Stimulated activated CD4-positive, alpha-beta T cell treated with anti-CD3 and anti-CD28 coated beads, Interleukin-1b, Interleukin-23, amount 100 ng/mL, for 1 hour (primary cell): ENCODE measurements at regions not wholly inside any gene's neighbourhood (a gene's known extent, or its start where the extent isn't known, plus 50 kb on each side); places are given as distances from the start of the nearest gene placed in this dataset.
A peak's percentile ranks its signal among the peaks of the same experiment; 100 is the strongest.
"Not testable (repeated sequence)": the region's sequence is repeated elsewhere in the genome, so short reads cannot be mapped to it uniquely, and the experiment has no call there.

Source experiments
- DNase-seq, 2 donors: peaks; one replicate each; pipeline ENCODE4 v3.0.0-alpha.2; 2020; ENCODE audit warnings: low read depth in 2 of 2

DNA sequence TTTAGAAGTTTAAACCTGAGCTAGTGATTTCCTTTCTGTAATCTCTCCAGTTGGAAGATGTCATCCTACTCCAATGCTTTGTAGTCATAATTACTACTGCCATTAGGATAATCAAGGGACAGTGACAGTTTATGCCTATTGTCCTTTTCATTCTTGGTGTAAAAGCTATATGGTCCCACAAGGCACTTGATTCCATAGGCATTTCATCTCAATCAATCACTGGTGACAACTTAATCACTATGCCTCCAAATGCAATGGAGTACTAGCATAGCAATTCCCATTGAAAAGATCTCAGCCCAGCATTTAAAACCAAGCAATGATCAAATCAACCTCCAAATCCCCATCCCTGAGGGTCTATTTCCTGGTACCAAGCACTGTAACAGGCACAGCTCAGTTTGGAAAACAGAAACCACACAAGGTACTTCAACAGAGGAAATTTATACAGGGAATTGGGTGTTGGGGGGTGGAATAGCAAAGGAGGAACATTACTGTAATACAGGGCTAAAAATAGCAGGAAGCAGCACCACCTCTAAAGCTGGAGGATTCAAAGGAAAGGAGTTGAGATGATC is 51.0 kb downstream of the FHIP2A start:
- DNase-seq, result no peak

DNA sequence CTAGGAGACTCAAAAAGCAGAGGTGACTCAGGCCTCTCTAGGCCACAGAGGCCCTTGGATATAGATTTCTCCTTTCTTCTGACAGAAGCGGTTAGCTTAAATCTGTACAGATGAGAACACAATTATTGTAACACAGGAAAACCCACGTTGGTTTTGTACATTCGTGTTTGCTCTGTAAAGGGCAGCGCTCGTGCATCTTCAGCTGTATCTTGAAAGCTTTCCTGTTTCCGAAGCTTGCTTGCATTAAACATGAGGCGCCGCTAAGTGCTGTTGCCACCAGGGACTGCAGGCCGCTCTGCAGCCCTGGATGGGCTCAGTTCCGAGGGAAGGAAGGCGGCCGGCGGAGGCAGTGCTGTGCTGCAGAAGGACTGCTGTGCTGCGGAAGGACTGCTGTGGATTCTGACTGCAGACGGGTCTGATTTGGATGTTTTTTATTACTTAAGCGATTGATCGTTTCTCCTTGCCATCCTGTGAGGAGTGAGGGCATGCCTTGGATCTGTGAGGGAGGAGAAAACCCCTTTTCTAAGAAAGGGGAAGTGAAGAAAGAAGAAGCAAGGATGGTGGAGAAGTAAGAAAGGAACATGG is 53.3 kb downstream of the FHIP2A start:
- no peak for DNase-seq

GRCh38 chr10:114875590-114876081 is 54.1 kb downstream of the FHIP2A start:
- DNase-seq, result not testable (repeated sequence)

- DNase-seq, result no peak
Measured at GRCh38 chr10:114876169-114876568, 54.6 kb downstream of the FHIP2A start.

- DNase-seq, result no peak
Measured at GRCh38 chr10:114876602-114877300, 55.2 kb downstream of the FHIP2A start.

- DNase-seq, result no peak
Measured at GRCh38 chr10:114877301-114877644, 55.7 kb downstream of the FHIP2A start.

DNA sequence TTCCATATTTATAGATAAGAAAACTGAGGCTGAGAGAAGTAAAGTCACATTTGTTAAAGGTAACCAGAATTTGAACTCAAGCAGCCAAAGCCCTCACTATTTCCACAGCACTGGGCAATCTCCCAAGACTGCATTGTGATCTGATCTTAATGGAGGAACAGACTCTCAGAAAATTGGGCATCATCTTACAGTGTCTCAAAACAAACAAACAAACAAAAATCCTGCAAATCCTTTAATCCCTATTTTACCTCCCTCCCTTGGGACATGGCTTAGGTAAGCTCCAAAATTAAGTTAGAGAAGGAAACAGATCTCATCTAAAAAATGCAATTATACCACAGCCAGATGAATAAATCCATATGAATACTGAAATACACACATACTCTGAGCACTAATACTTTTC is 57.5 kb downstream of the FHIP2A start:
- DNase-seq, result no peak

DNA sequence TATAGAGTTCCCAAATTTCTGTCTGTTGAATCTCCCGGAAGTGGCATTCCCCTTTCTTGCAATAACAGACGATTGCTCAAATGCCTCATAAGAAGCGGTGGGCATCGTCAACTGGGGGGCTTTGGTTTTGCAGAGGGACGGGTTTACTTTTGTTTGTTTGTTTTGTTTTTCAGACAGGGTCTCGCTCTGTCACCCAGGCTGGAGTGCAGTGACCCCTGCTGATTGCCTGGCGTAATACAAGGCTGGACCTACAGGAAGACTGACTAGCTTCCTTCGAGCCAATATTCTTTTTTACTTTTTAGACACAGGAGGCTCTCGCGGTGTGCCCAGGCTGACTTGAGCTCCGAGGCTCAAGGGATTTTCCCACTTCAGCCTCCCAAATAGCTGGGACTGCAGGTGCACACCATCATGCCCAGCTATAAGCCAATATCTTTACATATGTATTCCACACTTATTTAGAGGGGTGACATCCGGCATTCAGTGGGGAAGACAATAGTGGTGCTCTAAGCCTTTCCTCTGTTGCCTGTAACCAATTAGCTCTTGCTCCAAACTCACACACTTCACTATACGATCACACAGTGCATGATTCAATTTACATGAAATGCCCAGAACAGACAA is 58.1 kb downstream of the FHIP2A start:
- DNase-seq, result peak in 1 of 2 donors; percentile 10

DNA sequence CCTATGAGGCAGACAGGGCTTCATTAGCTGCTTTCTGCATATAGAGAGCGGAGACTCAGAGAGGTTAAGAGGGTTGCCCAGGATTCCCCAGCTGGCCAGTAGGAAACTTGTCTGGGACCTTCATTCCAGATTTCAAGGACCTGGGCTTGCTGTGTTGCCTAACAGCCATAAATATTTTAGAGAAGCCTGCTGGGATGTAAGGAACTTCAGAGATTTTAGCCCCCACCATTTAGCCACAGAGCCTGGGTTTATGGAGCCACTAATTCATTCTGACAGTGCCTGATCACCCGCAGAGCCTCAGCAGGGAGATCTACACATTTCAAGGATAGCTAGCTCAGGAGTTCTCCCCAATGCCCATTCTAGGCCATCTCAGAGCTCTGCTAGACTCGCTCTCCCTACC is 56.6 kb upstream of the TRUB1 start:
- no peak for DNase-seq

DNA sequence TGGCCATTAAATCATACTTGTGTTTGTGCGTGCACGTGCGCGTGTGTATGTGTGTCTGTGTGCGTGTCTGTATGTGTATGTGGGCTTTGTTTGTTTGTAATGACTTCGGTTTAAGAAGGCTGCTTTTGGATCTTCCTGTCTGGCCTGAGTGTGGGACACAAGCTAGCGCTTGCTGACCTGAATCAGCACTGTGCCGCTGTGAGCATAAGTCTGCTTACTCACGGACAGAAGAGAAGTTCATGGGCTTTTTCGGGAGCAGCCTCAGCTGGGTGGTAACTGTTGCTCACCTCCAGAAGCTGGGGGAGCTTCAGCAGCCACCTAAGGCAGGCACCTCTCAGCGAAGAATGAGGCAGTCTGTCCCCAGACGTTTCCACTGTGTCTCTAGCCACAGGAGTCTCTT is 56.1 kb upstream of the TRUB1 start:
- no peak for DNase-seq

- DNase-seq, result no peak
Measured at GRCh38 chr10:114885443-114885842, 52.6 kb upstream of the TRUB1 start.
